Activated B cell treated with CpG ODN at 0.5 μM for 24 hours (primary cell): ENCODE measurements at regions not wholly inside any gene's neighbourhood (a gene's known extent, or its start where the extent isn't known, plus 50 kb on each side); places are given as distances from the start of the nearest gene placed in this dataset.

Experiments
- ATAC-seq: fragments of 200-7000 bp; cut with Tn5 transposase; one replicate; pipeline ENCODE4 v1.10.0; 2021; ENCODE audit warnings: low read depth, mild to moderate bottlenecking, moderate library complexity
- CTCF ChIA-PET: fragments of 350-600 bp; sonication (Branson Sonifier 250); formaldehyde crosslinking; loops from one replicate; lab custom pipeline; 2021; ENCODE audit warnings: antibody characterized with exemption; lab: Charles Lee
- POLR2A ChIA-PET: fragments of 350-600 bp; sonication (Branson Sonifier 250); formaldehyde crosslinking; loops from one replicate; lab custom pipeline; 2021; ENCODE audit warnings: antibody characterized with exemption; lab: Charles Lee
- DNase-seq: peaks from one replicate; pipeline ENCODE4 v3.0.0; 2022
- H3K27ac Mint-ChIP-seq: one replicate; pipeline ENCODE4 v1.8.0; 2020; ENCODE audit warnings: mixed read lengths
- H3K27me3 Mint-ChIP-seq: one replicate; pipeline ENCODE4 v1.8.0; 2021; ENCODE audit warnings: mixed read lengths
- H3K36me3 Mint-ChIP-seq: one replicate; pipeline ENCODE4 v1.8.0; 2021; ENCODE audit warnings: low read depth, mixed read lengths
- H3K4me1 Mint-ChIP-seq: one replicate; pipeline ENCODE4 v1.8.0; 2021; ENCODE audit warnings: mixed read lengths
- H3K4me3 Mint-ChIP-seq: one replicate; pipeline ENCODE4 v1.8.0; 2020; ENCODE audit warnings: mild to moderate bottlenecking, mixed read lengths
- H3K9me3 Mint-ChIP-seq: one replicate; pipeline ENCODE4 v1.8.0; 2020; ENCODE audit warnings: mixed read lengths
- intact Hi-C: fragments of 100-400 bp; cut with micrococcal nuclease; formaldehyde crosslinking; loops from one replicate; pipeline ENCODE4 v1.15.1; 2024
- TF ChIP-seq, protein P1 (sequence below): fragments of 200-600 bp; IDR thresholded peaks from one replicate; pipeline ENCODE4 v1.8.0; 2022; ENCODE audit warnings: antibody characterized with exemption, mild to moderate bottlenecking

DNA sequence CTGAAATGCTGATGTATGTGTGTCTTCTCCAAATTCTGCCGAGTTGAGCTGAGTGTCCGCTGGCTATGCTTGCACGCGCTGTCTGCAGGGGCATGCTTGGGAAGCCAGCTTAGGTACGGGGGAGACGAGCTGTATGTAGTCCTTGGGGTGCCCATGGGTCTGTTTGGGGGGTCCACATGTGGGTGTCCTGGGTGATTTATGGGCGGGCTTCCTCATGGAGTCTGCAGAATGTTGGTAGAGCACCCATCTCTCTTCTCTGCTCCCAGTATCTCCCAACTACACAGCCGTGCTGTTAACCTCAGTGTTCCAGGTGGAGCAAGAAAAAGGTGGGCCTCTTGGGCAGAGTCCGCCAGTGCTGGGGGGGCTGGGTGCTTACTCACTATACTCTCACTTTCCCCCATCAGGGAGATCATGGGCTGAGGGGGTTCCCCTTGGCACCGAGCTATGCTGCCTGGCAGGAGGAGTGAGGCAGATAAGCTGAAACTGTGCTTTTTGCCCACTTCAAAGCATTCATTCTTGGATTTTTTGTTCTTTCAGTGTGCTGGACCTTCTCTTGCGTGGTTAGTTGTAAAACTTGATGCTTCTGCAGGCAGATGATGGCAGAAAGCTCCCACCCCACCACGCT lies 128.2 kb upstream of the ALKAL2 start:
- Mint-ChIP-seq H3K9me3 (peaks cover 2% of the 10 kb centered on the region), H3K4me3 (no peak overlapping the region), H3K4me1 (no peaks in the 10 kb centered on the region), H3K27me3 (peaks cover 6% of the 10 kb centered on the region), H3K36me3 (no peaks in the 10 kb centered on the region), H3K27ac (no peak overlapping the region)
- POLR2A ChIA-PET: no interaction called here
- no peak for ATAC-seq
- DNase-seq: no peak
- CTCF ChIA-PET: no interaction called here
- TF ChIP-seq, protein P1, sequence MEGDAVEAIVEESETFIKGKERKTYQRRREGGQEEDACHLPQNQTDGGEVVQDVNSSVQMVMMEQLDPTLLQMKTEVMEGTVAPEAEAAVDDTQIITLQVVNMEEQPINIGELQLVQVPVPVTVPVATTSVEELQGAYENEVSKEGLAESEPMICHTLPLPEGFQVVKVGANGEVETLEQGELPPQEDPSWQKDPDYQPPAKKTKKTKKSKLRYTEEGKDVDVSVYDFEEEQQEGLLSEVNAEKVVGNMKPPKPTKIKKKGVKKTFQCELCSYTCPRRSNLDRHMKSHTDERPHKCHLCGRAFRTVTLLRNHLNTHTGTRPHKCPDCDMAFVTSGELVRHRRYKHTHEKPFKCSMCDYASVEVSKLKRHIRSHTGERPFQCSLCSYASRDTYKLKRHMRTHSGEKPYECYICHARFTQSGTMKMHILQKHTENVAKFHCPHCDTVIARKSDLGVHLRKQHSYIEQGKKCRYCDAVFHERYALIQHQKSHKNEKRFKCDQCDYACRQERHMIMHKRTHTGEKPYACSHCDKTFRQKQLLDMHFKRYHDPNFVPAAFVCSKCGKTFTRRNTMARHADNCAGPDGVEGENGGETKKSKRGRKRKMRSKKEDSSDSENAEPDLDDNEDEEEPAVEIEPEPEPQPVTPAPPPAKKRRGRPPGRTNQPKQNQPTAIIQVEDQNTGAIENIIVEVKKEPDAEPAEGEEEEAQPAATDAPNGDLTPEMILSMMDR: no peak
- intact Hi-C loops: no loop called here

DNA sequence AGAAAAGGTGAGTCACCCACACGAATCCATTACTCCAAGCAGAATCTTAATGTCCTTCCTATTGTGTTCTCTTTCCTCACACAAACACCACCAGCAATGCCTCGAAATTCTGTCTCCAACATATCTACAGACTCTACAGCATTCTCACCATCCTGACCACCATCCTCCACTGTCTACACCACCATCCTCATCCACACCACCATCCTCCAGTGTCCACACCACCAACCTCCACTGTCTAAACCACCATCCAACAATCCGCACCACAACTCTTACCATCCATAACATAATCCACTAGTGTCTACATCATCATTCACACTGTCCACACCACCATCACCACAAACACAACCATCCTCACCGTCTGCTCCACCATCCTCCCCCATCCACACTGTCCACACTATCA lies 121.6 kb upstream of the ALKAL2 start:
- CTCF ChIA-PET: no interaction called here
- Mint-ChIP-seq H3K27me3 (no peaks in the 10 kb centered on the region), H3K36me3 (no peaks in the 10 kb centered on the region), H3K4me1 (no peaks in the 10 kb centered on the region), H3K9me3 (peaks cover 8% of the 10 kb centered on the region), H3K27ac (no peak overlapping the region), H3K4me3 (no peak overlapping the region)
- POLR2A ChIA-PET: no interaction called here
- intact Hi-C loops: no loop called here
- ATAC-seq (no peak), DNase-seq (no peak)
- TF ChIP-seq, protein P1: no peak

DNA sequence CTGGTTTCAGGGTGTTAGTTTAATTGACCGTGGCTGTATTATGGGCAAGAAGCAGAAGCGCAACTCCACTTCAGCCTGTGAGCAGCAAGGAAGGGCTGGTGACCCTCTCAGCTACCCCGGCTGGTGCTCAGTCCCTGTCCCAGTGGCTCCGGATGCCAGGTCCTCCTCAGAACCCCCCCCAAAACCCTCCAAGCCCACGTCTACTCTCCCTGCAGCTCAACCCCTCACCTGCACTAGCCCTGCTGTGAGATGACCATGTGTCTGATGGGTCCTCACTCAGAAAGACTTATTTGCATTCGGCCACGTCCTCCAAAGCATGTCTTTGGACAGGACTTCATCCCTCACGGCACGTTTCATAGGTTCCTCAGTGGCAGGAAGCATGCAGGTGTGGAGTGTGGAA lies 119.7 kb upstream of the ALKAL2 start:
- ATAC-seq: no peak
- intact Hi-C loops: no loop called here
- H3K4me3 Mint-ChIP-seq: no peak overlapping the region
- no peak for DNase-seq
- no peaks in the 10 kb centered on the region for H3K27me3 Mint-ChIP-seq
- peaks cover 11% of the 10 kb centered on the region for H3K9me3 Mint-ChIP-seq
- ChIA-PET POLR2A (no interaction called here), CTCF (no interaction called here)
- TF ChIP-seq, protein P1: no peak
- no peaks in the 10 kb centered on the region for H3K4me1 Mint-ChIP-seq
- H3K27ac Mint-ChIP-seq: no peak overlapping the region
- no peaks in the 10 kb centered on the region for H3K36me3 Mint-ChIP-seq

GRCh38 chr2:406876-407275 lies 119.0 kb upstream of the ALKAL2 start:
- H3K27ac Mint-ChIP-seq: no peak overlapping the region
- POLR2A ChIA-PET: no interaction called here
- CTCF ChIA-PET: no interaction called here

DNA sequence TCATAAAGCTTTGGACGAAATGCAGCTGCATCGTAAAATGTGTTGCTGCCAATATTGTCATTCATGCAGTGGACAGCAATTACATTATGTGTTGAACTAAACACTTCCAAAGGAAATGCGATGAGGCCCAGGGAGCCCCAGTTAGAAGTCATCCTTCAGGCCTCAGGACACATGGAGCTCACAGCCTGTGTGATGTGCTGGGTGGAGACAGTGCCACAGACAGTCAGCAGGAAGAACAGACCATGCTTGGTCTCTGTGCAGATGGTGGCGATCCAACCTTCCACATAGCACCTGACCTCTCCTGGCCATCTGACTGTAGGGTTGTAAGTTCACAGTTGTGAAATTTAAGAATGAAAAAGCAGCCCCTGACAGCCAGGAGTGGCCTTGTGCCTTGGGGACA lies 118.3 kb upstream of the ALKAL2 start:
- no peak for DNase-seq
- no peaks in the 10 kb centered on the region for H3K36me3 Mint-ChIP-seq
- CTCF ChIA-PET: no interaction called here
- intact Hi-C loops: no loop called here
- H3K4me3 Mint-ChIP-seq: no peak overlapping the region
- no peak overlapping the region for H3K27ac Mint-ChIP-seq
- no peaks in the 10 kb centered on the region for H3K4me1 Mint-ChIP-seq
- ATAC-seq: no peak
- peaks cover 10% of the 10 kb centered on the region for H3K9me3 Mint-ChIP-seq
- POLR2A ChIA-PET: no interaction called here
- TF ChIP-seq, protein P1: no peak
- H3K27me3 Mint-ChIP-seq: no peaks in the 10 kb centered on the region

More at GRCh38 chr2:406876-407275, 119.0 kb upstream of the ALKAL2 start:
- TF ChIP-seq, protein P1: no peak
- Mint-ChIP-seq H3K4me3 (no peak overlapping the region), H3K4me1 (no peaks in the 10 kb centered on the region), H3K9me3 (peaks cover 11% of the 10 kb centered on the region), H3K27me3 (no peaks in the 10 kb centered on the region), H3K36me3 (no peaks in the 10 kb centered on the region)
- no peak for DNase-seq
- ATAC-seq: no peak
- intact Hi-C loops: no loop called here
